ENCODE measurements at regions not wholly inside any gene's neighbourhood (a gene's known extent, or its start where the extent isn't known, plus 50 kb on each side); places are given as distances from the start of the nearest gene placed in this dataset.

DNA sequence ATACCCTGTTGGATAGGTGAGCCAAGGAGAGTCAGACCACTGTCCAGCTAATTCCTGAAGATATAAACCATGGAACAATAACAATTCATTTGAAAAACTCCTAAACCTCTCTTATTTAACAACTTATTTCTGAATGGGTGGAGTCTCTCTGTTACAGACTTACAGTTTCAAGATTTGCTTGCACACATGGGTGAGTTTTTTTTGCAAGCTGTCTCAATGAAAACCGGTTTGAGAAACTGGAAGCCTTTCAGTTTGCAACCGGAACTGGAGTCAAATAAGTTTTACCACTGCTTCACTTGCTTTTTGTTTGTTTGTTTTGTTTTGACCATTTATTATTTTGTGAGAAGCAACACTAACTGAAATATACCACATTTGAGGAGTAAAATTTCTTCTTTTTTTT is 243.8 kb downstream of the MTERF1 start:
- TF ChIP-seq, protein P1, sequence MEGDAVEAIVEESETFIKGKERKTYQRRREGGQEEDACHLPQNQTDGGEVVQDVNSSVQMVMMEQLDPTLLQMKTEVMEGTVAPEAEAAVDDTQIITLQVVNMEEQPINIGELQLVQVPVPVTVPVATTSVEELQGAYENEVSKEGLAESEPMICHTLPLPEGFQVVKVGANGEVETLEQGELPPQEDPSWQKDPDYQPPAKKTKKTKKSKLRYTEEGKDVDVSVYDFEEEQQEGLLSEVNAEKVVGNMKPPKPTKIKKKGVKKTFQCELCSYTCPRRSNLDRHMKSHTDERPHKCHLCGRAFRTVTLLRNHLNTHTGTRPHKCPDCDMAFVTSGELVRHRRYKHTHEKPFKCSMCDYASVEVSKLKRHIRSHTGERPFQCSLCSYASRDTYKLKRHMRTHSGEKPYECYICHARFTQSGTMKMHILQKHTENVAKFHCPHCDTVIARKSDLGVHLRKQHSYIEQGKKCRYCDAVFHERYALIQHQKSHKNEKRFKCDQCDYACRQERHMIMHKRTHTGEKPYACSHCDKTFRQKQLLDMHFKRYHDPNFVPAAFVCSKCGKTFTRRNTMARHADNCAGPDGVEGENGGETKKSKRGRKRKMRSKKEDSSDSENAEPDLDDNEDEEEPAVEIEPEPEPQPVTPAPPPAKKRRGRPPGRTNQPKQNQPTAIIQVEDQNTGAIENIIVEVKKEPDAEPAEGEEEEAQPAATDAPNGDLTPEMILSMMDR (IDR thresholded peaks at IDR 0.05): no peak
- TF ChIP-seq POLR2AphosphoS5 (IDR thresholded peaks at IDR 0.05): no peak

Measured in esophagus muscularis mucosa (tissue), 3 donors.